Cardiac fibroblast (primary cell): ENCODE measurements at regions not wholly inside any gene's neighbourhood (a gene's known extent, or its start where the extent isn't known, plus 50 kb on each side); places are given as distances from the start of the nearest gene placed in this dataset.

Experiments used
- DNase-seq, 2 donors: peaks; one replicate each; pipeline versions ENCODE4 v3.0.0 to v3.0.0-alpha.2; 2010; ENCODE audit warnings: low read depth in 2 of 2
- H3K4me3 ChIP-seq, 2 donors: replicated peaks in 1 of 2; 1 replicate in 1 of 2; 2 replicates in 1 of 2; pipeline ENCODE4 v1.5.1; 2011; ENCODE audit warnings: low read depth in 2 of 2, low read length in 2 of 2, mild to moderate bottlenecking in 2 of 2, moderate library complexity in 1 of 2
- TF ChIP-seq, protein P1 (sequence below): IDR thresholded peaks from one replicate; pipeline ENCODE4 v1.5.1; 2011; ENCODE audit warnings: low read depth, mild to moderate bottlenecking, low read length, inconsistent platforms

DNA sequence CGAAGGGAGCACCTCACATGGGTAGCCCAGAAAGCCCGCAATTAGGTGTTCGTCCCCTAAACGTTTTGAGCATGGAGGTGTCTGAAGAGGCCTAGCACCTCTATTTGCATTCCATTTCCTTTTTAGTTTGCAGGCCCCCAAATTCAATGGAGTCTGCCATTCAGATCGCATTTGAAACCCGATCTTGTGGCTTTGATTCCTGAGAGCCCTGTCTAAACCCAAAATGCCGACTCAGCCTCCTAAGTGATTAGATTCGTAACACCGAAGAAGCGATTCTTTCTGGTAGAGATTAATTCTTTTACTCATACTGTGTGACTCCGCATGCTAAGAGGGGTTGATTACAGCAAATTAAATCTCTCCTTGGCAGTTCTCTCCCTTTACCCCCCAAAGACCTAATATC, 415.2 kb upstream of the KAZN start:
- no peak for DNase-seq
- TF ChIP-seq, protein P1, sequence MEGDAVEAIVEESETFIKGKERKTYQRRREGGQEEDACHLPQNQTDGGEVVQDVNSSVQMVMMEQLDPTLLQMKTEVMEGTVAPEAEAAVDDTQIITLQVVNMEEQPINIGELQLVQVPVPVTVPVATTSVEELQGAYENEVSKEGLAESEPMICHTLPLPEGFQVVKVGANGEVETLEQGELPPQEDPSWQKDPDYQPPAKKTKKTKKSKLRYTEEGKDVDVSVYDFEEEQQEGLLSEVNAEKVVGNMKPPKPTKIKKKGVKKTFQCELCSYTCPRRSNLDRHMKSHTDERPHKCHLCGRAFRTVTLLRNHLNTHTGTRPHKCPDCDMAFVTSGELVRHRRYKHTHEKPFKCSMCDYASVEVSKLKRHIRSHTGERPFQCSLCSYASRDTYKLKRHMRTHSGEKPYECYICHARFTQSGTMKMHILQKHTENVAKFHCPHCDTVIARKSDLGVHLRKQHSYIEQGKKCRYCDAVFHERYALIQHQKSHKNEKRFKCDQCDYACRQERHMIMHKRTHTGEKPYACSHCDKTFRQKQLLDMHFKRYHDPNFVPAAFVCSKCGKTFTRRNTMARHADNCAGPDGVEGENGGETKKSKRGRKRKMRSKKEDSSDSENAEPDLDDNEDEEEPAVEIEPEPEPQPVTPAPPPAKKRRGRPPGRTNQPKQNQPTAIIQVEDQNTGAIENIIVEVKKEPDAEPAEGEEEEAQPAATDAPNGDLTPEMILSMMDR, result no peak

DNA sequence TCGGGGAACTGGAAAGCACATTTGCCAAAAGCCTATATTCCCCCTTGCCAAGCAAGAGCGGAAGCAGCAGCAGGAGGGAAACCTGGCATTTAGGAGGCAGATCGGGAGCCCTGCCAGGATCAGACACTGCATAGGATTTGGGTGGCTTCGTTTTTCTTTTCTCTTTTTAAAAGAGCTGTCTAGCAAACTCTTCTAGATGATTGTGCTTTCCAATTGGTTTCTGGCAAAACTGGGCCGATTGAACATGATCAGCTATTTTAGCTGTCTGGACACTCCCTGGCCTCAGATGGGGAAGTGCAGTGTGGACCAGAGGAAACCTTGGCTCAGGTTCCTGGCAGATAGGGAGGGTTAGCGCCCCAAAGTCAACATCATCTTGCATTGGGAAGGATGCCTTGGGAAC, 414.0 kb upstream of the KAZN start:
- no peak for DNase-seq
- no peak overlapping the region for H3K4me3 ChIP-seq
- TF ChIP-seq, protein P1, result no peak

More for the DNA sequence above, 415.2 kb upstream of the KAZN start:
- H3K4me3 ChIP-seq, result no peak overlapping the region

DNA sequence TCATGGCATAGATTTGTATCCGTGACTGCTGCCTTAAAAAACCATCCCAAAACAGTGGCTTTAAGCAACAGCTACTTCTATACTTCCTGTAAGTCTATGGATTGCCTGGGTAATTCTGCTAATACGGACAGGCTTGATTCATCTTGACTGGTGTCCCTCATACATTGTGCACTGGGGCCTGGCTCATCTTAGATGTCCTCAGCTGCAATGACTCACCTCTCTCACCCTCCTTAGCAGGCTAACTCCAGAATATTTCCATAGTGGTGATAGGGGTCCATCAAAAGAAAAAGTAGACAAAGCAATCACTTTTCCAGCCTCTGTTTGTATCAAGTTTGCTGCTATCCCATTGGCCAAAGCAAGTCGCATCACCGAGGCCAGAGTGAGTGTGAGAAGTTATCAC, 409.1 kb upstream of the KAZN start:
- no peak for DNase-seq
- TF ChIP-seq, protein P1, result no peak
- H3K4me3 ChIP-seq, result no peak overlapping the region

DNA sequence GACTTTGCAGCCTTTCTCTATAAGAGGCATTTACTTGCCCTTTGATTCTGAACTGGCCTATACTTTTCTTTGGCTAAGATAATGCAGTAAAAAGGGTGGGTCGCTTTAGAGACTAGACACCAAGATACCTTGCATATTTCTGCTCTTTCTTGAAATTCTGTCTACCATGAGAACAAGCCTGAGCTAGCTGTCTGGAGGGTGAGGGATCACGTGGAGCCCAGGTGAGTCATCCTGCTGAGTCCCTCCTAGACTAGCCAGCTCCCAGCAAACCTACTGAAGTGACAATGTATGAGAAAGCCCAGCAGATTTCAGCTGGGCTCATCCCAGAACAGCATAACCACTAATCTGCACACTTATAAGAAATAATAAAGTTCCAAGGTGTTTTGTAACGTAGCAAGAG, 408.0 kb upstream of the KAZN start:
- peak in 1 of 2 donors; percentile 1 for DNase-seq
- TF ChIP-seq, protein P1, result no peak
- H3K4me3 ChIP-seq, result no peak overlapping the region

DNA sequence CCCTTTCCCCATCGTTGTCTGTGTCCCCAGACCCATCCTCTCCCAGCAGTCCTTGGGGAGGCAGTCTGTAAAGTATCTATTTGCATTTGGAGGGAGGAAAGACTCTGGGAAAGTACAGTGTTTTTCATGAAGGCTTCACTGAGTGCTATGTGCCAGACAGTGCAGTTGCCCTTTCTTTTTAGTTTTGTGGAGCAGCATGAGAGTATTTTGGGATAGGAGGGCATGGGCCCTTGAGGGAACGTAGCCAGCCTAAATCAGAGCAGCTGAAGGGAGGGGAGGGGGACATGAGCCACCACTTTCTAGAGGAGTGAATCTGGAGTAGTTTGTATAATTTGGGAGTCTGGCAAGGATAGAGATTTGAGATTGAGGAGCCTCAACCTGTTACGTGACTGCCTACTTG, 404.0 kb upstream of the KAZN start:
- TF ChIP-seq, protein P1, result no peak
- no peak for DNase-seq
- H3K4me3 ChIP-seq, result no peak overlapping the region

DNA sequence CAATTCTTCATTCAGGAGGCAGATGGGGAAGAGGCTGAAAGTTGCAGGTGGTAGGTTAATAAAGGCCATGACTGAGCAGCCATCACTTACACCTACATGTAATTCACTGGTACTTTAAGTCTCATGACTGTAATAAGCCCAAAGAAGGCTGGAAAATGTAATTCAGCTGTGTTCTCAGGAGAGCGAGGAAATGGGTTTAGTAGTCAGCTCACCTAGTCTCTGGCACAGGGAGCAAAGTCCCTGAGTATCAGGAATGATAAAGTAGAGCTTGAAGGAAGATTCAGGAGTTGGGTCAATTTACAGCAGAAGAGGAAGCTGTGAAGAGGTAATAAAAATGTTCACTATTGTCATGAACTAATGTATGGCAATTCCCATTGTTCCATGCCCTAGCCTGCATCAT, 393.4 kb upstream of the KAZN start:
- no peak for DNase-seq
- H3K4me3 ChIP-seq, result no peak overlapping the region
- TF ChIP-seq, protein P1, result no peak

DNA sequence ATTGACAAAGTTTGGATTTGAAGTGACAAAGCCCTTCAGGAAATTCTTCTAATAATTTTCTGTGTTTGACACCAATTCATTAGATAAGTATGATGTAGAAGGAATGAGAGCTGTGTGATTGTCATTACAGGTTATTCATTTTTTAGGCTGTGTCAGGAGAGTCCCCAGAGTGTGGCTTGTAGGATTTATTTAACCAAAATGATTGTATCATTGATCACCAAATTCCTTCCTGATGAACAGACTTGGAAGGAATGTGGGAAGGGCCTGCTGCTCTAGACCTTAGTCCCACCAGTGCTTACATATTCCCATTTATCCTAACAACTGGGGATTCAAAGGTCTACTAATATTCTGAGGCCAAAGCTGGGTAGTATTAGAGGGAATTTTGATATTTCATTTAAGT, 383.3 kb upstream of the KAZN start:
- no peak for DNase-seq
- H3K4me3 ChIP-seq, result no peak overlapping the region
- TF ChIP-seq, protein P1, result no peak
